HG03060 (cell line): ENCODE measurements at regions not wholly inside any gene's neighbourhood (a gene's known extent, or its start where the extent isn't known, plus 50 kb on each side); places are given as distances from the start of the nearest gene placed in this dataset.
"Not testable (repeated sequence)": the region's sequence is repeated elsewhere in the genome, so short reads cannot be mapped to it uniquely, and the experiment has no call there.

Experiments used
- ATAC-seq: cut with Tn5 transposase; IDR thresholded peaks from one replicate; pipeline ENCODE4 v1.9.1; 2021; ENCODE audit warnings: low read depth, moderate number of reproducible peaks; ENCODE audit not compliant: unreplicated experiment

- ATAC-seq: no peak
Observed at GRCh38 chr2:38243186-38243880, 133.7 kb downstream of the ATL2 start.

- ATAC-seq: no peak
Observed at GRCh38 chr2:38239452-38239851, 137.6 kb downstream of the ATL2 start.

- ATAC-seq: not testable (repeated sequence)
Observed at GRCh38 chr2:38238705-38239104, 138.4 kb downstream of the ATL2 start.

- ATAC-seq: no peak
Observed at GRCh38 chr2:38237311-38237710, 139.8 kb downstream of the ATL2 start.

GRCh38 chr2:38233231-38233983, 143.7 kb downstream of the ATL2 start:
- no peak for ATAC-seq

GRCh38 chr2:38232454-38232853, 144.6 kb downstream of the ATL2 start:
- ATAC-seq: no peak

GRCh38 chr2:38230756-38231155, 146.3 kb downstream of the ATL2 start:
- no peak for ATAC-seq

GRCh38 chr2:38228753-38229152, 148.3 kb downstream of the ATL2 start:
- ATAC-seq: no peak

GRCh38 chr2:38224821-38225437, 149.0 kb upstream of the CYP1B1 start:
- ATAC-seq: no peak

GRCh38 chr2:38224181-38224580, 148.2 kb upstream of the CYP1B1 start:
- no peak for ATAC-seq

GRCh38 chr2:38223256-38223655, 147.3 kb upstream of the CYP1B1 start:
- no peak for ATAC-seq

- no peak for ATAC-seq
Observed at GRCh38 chr2:38220164-38220563, 144.2 kb upstream of the CYP1B1 start.

GRCh38 chr2:38218995-38219394, 143.0 kb upstream of the CYP1B1 start:
- ATAC-seq: no peak

GRCh38 chr2:38218591-38218991, 142.6 kb upstream of the CYP1B1 start:
- no peak for ATAC-seq

- ATAC-seq: no peak
Observed at GRCh38 chr2:38217401-38218188, 141.6 kb upstream of the CYP1B1 start.

- ATAC-seq: no peak
Observed at GRCh38 chr2:38216886-38217285, 140.9 kb upstream of the CYP1B1 start.

GRCh38 chr2:38215993-38216392, 140.0 kb upstream of the CYP1B1 start:
- no peak for ATAC-seq

GRCh38 chr2:38215522-38215921, 139.6 kb upstream of the CYP1B1 start:
- ATAC-seq: no peak

- no peak for ATAC-seq
Observed at GRCh38 chr2:38214209-38214717, 138.3 kb upstream of the CYP1B1 start.

GRCh38 chr2:38213619-38214167, 137.7 kb upstream of the CYP1B1 start:
- no peak for ATAC-seq
